ENCODE measurements at regions not wholly inside any gene's neighbourhood (a gene's known extent, or its start where the extent isn't known, plus 50 kb on each side); places are given as distances from the start of the nearest gene placed in this dataset.
"Not testable (repeated sequence)": the region's sequence is repeated elsewhere in the genome, so short reads cannot be mapped to it uniquely, and the experiment has no call there.

DNA sequence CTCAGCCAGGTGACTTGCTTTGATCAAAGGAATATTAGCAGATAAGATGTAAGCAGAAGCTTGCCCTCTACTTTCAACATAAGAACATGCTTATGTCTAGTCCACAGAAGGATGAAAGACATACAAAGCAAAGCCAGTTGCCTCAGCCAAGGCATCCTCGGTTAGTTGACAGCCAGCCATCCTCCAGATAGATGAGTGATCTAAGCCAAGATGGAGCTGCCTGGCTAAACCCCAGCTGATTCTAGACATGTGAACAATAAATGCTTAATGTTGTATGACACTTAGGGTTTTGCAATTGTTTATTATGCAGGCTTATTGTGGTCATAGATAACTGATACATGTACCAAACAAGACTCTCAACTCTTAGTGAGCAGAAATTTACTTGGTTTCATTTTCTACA is 157.6 kb upstream of the TMTC2 start:
- no peak for DNase-seq (ENCODE audit: low spot score)

DNA sequence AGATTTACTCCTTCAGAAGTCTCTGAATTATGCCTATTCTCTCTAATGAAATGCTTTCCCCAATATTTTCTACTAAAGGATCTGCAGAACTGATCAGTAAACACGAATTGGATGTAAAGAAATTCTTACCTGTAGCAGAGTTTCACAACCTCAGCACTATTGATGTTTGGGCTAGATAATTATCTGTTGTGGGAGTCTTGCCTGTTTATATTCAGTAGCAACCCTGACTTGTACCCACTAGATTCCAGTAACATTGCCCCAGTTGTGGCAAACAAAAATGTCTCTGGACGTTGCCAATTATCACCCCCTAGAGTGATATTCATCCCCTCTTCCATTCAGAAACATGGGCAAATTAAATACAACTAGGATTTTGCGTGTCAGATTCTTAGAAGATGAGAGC is 156.8 kb upstream of the TMTC2 start:
- DNase-seq (ENCODE audit: low spot score) = no peak

DNA sequence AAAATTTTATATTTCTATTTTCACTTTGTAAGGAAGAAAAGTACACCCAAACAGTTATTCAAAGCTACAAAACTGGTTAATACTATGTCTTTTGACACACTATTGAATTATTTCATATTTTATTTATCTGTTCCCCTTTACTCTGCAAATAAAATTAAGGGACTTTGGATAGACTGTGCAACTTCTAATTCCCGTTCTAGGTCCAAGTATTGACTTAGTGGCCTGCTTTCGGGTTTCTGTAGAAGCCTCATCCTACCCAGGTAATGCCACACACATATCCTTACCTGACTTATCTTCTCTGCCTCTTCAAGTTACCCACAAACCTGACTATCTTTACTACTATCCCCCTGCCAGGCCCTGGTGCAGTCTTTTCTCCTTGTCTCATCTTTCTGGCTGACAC is 156.3 kb upstream of the TMTC2 start:
- no peak for DNase-seq (ENCODE audit: low spot score)

DNA sequence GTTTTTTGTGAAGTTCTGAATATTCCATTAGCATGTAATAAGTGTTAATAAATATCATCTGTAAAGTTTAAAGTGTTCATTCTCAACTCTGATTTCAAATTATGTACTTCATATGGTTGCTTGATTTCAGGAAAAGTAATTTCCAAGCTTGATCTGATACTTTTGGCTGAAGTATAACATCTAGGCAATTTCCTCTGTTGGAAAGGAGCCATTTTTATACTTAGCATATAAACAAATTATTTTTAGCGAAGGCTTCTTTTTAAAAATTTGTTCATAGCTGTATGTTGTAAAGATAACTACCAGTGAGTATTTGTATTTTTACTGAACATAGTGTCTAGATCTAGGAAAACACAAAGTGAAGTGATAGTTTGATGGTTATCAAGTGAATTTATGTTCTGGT is 153.4 kb upstream of the TMTC2 start:
- no peak for DNase-seq (ENCODE audit: low spot score)

DNA sequence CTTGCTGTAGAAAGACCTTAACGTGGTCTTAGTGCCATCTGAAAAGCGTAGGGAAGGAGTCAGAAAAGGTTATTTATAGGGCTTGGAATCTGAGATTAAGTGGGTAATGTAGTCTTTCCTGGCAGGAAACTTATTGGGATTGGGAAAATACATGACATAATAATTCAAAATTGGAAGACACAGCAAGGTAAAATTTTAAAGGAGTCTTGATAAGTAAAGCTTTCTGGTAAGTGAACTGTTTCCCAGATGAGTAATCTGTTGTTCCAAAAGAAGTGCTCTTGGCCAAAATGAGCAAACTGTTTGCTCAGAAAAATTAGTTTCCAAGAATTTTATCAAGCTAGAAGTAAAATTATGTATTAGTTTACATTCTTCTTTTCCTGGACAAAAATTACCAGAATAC is 149.3 kb upstream of the TMTC2 start:
- no peak for DNase-seq (ENCODE audit: low spot score)

DNA sequence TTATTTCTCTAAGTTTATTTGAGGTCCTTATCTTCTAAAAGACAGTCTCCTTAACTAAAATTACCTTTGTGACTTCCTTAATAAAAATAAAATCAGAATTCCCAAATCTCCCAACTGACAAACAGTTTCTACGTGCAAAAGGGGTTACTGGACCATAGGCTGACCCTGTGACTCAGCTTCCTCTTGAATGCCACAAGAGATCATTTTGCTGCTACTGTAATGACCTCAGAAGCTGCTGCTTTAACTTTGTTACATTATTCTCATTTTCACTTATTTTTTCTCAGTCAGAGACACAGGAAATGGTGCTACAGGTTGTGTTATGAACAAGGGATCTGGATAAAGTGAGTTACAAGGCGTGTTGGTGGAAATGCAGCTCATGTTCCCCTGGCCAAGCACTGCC is 132.2 kb upstream of the TMTC2 start:
- peak; percentile 0 for DNase-seq (ENCODE audit: low spot score)

DNA sequence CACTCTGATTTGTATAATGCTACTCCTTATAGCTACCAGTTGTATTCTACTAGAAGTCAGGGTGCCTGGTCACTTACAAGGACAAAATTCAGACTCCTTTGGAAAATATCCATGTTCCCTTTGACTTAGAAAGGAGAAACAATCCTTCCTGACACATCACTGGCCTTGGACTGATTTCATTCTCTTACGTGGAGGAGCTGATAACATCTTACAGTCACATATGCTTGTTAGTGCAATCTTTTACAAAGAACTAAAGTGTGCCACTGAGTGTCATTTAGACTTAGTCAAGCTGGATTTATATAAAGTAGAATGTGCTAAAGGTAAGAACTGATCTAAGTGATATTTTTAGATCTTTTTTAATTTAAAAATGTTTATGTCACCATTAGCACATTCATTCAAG is 131.0 kb upstream of the TMTC2 start:
- no peak for DNase-seq (ENCODE audit: low spot score)

DNA sequence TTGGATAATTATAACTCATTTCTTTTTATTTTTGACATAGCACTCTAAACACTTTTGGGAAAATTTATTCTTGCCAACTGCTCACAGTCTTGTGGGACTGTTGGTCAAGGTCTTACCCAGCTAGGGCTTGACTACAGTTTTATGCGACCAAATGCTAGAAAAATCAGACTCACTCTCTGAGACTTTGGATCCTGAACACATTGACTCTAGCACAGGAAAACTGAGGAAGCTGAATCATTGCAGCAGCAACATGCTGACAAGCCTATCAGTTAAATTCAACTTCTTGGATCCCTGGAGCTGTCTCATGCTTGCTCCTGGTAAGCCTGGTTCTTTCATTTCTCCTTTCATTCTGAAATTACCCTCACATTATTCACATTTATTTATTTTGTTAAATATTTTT is 120.7 kb upstream of the TMTC2 start:
- no peak for DNase-seq (ENCODE audit: low spot score)

DNA sequence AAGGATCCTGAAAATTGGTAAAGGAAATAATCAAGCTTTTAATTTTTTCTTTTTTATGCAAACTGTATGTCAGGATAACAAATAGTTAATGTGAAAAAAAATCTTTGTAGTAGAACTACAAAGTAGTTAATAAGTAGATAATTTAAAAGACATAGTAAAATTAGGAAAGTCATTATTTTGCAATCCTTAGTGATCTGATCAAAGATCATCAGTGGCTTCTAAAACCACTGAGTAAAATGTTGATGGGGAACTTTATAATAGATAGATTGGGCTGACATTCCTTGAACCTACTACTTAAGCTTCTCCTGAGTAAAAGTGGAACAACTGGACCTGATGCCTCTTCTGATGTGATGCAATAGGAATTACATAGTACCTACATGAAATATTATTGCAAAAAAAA is 119.0 kb upstream of the TMTC2 start:
- DNase-seq (ENCODE audit: low spot score) = no peak

DNA sequence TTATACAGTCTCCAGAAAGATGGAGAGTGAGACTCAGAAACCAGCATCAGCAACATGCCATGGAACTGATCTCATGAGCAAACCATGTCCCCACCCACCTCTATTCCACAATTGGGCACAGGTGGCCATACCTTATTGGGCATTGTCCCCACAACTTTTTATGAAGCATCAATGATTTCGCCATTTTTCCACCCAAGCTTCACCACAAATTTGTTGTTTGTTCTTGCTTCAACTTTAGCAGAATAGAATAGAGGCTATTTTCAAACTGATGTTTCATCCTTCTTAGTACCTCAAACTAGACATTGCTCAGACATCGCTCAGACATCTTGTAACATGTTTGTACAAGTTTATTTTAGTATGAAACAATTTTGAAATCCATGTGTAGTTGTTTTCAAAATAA is 112.5 kb upstream of the TMTC2 start:
- no peak for DNase-seq (ENCODE audit: low spot score)

DNA sequence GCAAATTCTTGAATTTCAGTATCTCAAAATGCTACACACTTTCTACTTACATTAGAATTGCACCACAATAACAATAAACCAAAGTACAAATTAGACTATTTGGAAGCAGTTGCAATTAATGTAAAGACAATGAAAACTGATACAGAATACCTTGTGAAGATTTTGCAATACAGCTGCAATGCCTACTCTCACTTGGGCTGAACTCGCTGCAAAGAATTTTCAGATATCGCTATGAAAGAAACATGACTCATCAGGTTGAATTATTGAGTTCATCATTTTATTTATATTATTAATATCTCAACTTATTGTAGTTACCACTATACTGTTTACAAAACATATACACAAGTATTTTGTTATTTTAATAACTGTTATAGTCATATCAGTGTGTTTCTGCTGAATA is 108.0 kb upstream of the TMTC2 start:
- DNase-seq (ENCODE audit: low spot score) = no peak

DNA sequence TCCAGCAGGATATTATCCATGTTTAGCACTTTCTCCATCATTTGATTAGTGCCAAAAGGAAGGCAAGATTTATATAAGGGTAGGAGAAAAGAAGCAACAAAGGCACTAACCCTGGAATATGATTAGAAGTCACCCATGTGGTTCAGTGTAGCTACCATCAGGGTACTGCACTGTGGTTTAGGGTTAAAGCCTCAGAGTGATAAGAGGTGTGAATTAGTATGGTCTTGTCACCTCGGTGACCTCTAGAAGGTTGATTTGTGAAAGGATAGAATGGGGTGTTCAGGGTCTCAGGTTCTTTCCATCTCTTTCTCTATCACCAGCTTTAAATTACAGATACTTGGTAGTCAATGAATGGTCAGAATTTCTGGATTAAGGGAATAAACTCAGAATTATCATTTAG is 103.0 kb upstream of the TMTC2 start:
- no peak for DNase-seq (ENCODE audit: low spot score)

DNA sequence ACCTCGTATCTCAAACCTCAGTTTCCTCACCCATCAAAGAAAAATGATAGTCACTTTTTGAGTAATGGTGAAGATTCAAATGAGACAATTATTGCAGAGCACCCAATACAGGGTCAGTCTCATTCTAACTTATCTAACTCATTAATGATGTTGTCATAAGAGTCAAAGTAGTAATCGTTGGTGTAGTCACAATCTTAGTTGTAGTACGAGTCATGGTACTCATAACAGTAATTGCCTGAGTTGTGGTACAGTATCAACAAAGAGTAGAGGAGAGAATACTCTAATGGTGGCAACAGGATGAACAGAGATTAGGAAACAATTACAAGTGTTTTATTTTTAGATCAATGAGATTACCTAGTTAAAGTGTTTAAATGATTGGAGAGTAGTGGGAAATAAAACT is 93.6 kb upstream of the TMTC2 start:
- no peak for DNase-seq (ENCODE audit: low spot score)

DNA sequence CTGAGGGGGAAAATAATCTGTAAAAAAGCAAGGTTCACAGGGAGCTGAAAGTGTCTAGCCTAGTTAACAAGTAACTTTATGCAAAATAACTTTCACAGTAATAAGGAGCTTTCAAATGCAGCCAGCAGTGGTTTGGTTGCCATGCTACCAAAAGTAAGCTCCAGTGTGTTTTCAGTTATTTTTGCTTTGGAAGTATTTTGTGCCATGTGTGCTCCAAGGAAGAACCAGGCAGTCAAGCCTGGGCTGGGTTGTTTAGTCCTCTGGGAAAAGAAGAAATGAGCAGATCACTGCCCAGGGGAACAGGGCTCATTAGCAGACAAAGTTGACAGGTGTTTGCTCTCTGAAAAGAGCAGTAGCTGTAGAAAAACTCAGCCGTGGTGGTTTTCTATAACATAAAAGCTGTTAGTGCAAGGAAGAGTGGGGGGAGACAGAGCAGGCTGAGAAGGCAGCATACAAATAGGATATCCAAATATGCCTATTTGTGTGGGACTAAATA is 92.8 kb upstream of the TMTC2 start:
- DNase-seq (ENCODE audit: low spot score) = no peak

DNA sequence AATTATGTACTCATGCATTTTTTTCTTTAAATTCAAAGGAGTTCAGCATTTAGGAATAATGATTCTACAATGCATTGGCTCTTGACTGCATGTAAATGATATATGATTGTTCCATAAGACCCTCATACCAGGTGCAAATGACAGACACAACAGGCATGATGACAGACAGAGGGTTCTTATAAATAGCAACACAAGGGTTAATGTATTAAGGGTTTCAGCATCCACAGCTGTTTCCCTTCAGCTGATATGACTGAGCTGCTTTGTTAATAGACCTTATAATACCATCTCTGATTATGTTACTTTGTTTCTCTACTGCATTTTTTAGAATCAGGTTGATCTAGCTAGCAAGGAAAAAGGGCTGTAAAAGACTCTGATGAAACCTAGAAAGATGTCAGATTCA is 90.8 kb upstream of the TMTC2 start:
- DNase-seq (ENCODE audit: low spot score) = no peak

DNA sequence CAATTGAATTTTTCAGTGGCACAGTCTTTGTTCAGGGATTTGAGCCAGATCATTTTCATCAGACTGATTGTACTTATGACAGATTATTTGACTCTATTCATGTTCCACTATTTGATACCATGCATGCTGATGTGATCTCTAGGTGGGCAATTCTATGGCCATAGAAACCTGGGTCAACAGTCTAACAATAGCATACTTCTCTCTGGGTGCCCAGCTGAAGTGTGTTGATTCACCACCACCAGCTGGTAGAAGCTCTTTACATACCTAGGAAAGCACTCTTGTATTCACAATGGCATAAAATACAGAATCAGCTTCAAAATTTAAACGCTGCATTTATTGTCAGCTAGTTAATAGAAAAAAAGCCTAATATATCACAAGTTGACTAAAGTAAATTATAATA is 90.2 kb upstream of the TMTC2 start:
- DNase-seq (ENCODE audit: low spot score) = no peak

DNA sequence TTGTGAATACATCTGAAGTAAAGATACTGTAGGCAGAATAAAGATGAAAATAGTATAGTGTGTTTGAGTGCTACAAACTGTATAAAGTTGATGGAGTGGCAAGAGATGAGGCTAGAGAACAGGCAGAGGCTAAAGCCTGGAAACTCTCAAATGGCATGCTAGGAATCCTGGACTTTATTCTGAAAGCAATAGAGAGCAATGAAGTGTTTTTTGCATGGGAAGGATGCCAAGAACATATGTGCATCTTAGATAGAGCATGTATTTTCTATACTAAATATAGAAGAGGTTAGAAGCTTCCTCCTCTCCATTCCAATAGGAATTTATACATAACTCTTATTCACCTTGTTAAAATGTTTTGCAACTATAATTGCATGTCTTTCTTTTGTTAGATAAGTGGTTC is 86.3 kb upstream of the TMTC2 start:
- no peak for DNase-seq (ENCODE audit: low spot score)

DNA sequence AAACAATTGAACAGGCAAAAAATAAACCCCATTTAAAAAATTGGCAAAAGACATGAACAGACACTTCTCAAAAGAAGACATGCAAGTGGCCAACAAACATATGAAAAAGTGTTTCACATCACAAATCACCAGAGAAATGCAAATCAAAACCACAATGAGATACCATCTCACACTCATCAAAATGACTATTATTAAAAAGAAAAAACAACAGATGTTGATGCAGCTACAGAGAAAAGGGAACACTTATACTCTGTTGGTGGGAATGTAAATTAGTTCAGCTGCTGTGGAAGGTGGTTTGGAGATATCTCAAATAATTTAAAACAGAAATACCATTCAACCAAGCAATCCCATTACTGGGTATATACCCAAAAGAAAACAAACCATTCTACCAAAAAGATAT is 83.1 kb upstream of the TMTC2 start:
- not testable (repeated sequence) for DNase-seq (ENCODE audit: low spot score)

DNA sequence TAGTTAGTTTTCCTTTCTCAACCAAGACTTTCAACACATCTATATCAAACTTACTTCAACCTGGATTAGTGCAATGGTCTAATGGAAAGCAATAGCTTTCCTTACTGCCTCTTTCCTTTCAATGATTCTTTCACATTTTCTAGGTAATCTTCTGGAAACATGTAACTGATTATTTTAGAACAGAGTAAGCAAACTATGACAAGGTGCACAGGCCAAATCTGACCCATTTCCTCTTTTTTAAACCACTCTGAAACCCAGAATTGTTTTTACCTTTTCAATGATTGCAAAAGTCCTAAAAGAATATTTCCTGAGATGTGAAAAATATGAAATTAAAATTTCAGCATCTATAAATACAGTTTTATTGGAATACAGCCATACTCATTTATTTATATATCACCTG is 81.6 kb upstream of the TMTC2 start:
- DNase-seq (ENCODE audit: low spot score) = no peak

DNA sequence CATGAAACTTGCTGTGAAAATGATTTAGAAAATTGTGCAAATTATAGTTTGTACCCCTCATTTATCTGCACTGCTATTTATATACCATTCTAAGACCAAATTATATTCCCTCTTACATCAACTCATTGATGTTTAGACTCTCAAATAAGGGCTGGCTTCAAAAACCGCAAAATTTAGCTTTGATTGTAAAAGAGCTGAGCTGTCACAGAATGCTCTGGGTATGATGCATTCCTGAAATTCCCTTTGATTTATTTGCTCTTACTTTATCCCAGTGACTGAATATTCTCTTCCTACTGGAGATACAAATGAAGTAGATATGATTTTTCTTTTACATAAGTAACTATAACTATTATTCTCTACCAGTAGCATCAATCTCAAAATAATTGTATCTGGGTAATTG is 78.0 kb upstream of the TMTC2 start:
- DNase-seq (ENCODE audit: low spot score) = no peak

DNA sequence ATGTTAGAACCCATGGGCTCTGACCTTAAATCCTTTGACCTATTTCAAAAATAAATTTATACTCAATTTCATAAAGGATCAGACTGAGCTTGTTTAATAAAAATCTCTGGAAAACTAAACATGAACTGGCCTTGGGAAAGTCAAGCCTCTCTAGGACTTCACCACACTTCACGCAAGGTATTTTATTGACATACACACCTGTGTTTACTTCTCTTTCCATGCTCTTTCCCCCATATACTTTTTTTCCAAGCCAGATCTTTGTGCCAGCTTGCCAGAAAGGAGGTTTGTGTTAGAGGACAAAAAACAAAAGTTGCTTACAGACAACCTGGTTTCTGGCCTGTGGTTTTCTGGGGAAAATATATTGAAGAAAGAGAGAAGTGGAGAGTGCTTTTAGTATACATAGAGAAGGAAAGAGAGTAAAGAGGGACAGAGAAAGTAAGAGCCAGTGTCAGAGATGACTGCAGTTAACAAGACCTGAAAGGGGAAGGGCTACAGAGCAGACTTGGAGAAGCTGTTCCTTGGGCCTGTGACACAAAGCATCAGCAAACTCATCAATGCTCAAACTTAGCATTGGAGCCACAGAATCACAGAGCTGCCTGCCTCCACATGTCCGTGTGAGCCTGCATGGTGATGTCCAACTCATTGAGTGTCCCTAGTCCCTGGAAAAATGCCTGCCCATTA is 77.3 kb upstream of the TMTC2 start:
- DNase-seq (ENCODE audit: low spot score) = no peak

DNA sequence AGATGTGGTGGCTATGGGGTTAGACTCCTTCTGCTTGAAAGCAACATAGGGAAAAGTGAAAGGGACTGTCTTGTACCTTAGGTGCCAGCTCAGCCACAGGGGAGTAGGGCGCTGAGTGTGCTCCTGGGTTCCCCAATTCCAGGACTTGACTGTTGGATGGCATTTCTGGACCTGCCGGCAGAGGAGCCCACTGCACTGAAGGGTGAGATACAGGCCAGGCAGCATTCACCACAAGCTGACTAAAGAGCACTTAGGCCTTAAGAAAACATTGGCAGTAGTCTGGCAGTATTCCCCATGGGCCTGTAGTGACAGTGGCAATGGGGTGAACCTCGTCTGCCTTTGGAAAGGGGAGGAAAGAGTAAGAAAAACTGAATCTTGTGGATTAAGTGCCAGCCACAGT is 67.1 kb upstream of the TMTC2 start:
- no peak for DNase-seq (ENCODE audit: low spot score)

DNA sequence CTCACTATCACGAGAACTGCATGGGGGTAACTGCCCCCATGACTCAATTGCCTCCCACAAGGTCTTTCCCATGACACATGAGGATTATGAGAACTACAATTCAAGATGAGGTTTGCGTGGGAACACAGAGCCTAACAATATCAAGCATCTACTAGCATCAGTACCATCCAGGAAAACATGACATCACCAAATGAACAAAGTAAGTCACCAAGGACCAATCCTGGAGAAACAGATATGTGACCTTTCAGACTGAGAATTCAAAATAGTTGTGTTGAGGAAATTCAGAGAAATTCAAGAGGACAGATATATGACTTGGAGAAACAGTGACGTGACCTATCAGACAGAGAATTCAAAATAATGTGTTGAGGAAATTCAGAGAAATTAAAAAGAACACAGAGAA is 65.8 kb upstream of the TMTC2 start:
- DNase-seq (ENCODE audit: low spot score) = no peak

DNA sequence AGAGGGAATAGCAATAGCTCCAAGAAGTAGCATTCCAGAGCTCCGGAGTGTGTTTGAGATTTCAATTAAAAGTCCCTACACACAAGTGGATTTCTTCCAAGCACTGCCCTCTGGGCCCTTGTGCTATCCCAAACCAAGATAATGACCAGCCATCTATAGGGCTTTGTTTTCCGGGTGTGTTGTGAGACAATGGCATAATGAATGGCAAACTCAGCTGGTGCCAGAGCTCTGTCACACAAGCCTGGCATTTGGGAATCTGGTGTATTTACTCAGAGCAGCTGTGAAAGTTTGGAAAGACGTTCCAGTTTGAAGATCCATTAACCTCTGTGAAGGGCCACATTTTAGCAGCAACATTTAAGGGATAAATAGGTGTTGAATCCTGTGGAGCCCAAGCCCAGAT is 61.2 kb upstream of the TMTC2 start:
- no peak for DNase-seq (ENCODE audit: low spot score)

DNA sequence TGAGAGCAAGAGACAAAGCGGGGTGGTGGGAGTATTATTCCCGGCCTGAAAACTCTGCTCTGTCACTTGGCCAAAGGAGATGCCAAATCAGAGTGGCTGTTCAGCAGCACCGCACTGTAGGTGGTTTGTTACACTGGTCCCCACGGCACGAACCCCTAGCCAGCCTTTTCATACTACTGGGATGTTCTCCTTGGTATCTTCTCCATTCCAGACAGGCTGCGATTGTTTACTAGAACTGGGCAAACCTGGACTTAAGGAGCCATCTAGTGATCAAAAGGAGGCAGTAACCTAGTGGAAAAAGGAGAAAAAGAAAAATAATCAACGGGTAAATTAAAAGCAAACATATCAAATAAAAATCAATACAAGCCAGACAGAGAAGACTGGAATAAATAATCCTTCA is 58.9 kb upstream of the TMTC2 start:
- DNase-seq (ENCODE audit: low spot score) = no peak

All from activated CD4-positive, alpha-beta T cell treated with anti-CD3 and anti-CD28 coated beads, Interleukin-2, Interleukin-4, amounts not matched to agents 100 ng/mL and 50 ng/mL, durations not matched to agents 16 hours and 8 hours (primary cell).